Epithelial cell of esophagus (primary cell): ENCODE measurements at regions not wholly inside any gene's neighbourhood (a gene's known extent, or its start where the extent isn't known, plus 50 kb on each side); places are given as distances from the start of the nearest gene placed in this dataset.

Source experiments
- DNase-seq: peaks from one replicate; pipeline ENCODE4 v3.0.0; 2010; ENCODE audit warnings: low read depth
- H3K4me3 ChIP-seq: 2 replicates; pipeline ENCODE4 v1.5.1; 2011; ENCODE audit warnings: mild to moderate bottlenecking, low read length, control low read depth
- TF ChIP-seq, protein P1 (sequence below): IDR thresholded peaks from 2 replicates; pipeline ENCODE4 v1.5.1; 2011; ENCODE audit warnings: low read depth, mild to moderate bottlenecking, low read length, control low read depth, inconsistent platforms; ENCODE audit not compliant: insufficient read depth; ENCODE audit errors: missing control alignments

DNA sequence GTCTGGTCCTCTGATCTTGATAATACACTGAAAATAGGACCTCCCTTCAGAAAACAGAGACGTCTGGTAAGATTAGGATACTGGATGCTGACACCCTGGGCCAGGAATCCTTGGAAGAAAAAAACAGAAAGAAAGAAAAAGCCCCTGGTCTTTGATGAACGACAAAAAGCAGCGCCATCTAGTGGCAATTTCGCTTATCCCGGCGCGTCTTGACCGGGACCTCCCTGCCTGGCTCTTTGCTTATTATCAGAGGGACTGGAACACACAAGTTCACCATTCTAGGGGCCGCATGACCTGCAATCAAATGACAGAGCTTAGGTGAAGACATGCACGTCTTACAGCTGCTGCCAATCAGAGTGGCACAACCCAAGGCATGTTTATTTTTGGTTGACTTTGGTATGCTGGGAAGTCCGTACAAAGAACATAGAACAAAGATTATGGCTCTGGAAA lies 114.9 kb upstream of the NFIB start:
- peak; percentile 69 for DNase-seq
- TF ChIP-seq, protein P1, sequence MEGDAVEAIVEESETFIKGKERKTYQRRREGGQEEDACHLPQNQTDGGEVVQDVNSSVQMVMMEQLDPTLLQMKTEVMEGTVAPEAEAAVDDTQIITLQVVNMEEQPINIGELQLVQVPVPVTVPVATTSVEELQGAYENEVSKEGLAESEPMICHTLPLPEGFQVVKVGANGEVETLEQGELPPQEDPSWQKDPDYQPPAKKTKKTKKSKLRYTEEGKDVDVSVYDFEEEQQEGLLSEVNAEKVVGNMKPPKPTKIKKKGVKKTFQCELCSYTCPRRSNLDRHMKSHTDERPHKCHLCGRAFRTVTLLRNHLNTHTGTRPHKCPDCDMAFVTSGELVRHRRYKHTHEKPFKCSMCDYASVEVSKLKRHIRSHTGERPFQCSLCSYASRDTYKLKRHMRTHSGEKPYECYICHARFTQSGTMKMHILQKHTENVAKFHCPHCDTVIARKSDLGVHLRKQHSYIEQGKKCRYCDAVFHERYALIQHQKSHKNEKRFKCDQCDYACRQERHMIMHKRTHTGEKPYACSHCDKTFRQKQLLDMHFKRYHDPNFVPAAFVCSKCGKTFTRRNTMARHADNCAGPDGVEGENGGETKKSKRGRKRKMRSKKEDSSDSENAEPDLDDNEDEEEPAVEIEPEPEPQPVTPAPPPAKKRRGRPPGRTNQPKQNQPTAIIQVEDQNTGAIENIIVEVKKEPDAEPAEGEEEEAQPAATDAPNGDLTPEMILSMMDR: peak; percentile 76
- H3K4me3 ChIP-seq: no peak overlapping the region

DNA sequence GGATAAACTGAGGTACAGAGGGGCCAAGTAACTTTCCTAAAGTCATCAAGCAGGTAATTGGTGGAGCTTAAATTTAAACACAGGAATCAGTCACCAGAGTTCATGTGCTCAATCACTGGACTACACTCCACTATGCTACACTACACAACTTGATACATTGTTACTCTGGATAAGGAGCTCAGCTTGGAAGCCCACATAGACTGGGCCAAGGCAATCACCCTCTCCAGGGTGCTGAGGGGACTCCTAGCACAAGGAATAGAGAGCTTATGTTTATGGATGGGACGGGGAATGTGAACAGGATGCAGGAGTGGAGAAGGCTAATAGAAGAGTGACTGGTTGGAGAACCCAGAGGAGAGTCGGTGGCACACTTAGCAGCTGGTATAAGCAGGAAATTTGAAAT lies 113.5 kb upstream of the NFIB start:
- TF ChIP-seq, protein P1: no peak
- no peak overlapping the region for H3K4me3 ChIP-seq
- DNase-seq: no peak

DNA sequence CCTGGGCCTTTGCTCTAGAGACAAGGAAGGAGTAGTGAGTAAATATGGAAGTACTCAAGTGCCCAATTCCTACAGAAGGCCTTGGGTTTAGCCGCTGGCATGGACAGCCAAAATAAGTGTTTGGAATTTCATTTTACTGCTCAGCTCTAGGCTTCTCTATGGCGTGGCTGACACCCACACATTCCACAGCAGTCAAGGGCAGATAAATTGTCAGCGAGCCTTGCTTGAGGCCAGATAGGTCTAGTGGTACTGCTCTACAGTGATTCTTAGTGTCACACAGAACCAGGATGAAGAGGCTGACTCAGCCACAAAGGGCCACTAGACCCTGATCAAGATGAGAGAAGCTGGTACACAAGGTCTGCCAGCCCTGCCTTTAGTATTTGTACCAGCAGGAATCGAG lies 111.0 kb upstream of the NFIB start:
- no peak overlapping the region for H3K4me3 ChIP-seq
- TF ChIP-seq, protein P1: no peak
- DNase-seq: no peak

DNA sequence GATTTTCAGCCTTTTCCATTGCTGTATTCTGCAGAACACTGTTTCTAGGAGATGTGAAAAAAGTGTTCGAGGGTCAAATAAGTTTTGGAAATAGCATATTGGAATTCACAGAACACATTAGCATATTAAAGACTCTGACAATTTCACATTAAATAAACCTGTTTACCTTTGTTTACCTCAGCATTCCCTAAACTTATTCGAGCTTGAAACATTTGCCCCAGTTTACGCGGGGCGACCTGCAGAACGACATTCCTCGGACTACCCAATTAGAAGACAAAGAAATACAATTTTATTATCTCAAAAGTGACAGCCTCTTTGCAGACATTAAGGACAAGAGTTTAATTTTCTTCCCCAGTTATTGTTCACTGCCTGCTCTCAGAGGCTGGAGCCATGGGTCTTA lies 110.3 kb upstream of the NFIB start:
- no peak for DNase-seq
- TF ChIP-seq, protein P1: no peak
- no peak overlapping the region for H3K4me3 ChIP-seq

DNA sequence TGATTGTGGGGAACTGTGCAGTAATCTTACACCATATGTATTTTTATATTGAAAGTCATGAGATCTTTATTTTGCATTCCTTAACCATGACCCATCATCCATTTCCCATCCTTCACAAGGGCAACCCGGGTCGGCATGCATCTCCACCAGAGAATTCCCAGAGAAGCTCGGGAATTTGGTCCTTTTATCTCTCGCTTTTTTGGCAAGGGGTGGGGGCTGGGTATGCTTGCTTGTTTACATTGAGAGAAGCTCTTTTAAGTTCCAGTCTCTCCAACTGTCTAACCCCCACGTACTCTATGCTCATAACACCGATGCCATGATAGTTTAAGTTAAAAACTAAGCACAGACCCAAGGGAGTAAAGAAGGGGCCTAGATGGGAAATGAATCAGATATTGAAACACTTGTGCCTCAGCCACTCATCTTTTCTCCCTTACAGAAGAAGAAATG lies 109.9 kb upstream of the NFIB start:
- H3K4me3 ChIP-seq: no peak overlapping the region
- DNase-seq: peak; percentile 36
- TF ChIP-seq, protein P1: no peak

DNA sequence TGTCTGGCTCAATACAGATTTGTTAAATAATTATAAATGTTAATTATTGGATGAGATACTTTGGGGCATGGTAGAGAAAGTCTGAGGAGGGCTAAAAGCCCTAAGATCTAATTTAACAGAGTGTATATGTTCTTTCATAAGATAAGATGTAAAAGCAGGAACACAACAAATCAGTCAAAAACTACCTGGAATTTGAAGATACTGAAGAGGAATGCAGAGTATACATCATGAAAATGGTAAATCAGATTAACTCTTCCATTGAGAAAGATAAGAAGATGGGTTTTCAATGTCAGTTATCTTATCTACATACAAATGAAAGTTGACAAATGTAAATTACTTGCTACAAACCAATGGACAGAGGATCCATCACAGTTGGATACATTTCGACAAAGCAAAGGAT lies 107.3 kb upstream of the NFIB start:
- TF ChIP-seq, protein P1: no peak
- H3K4me3 ChIP-seq: no peak overlapping the region
- no peak for DNase-seq

DNA sequence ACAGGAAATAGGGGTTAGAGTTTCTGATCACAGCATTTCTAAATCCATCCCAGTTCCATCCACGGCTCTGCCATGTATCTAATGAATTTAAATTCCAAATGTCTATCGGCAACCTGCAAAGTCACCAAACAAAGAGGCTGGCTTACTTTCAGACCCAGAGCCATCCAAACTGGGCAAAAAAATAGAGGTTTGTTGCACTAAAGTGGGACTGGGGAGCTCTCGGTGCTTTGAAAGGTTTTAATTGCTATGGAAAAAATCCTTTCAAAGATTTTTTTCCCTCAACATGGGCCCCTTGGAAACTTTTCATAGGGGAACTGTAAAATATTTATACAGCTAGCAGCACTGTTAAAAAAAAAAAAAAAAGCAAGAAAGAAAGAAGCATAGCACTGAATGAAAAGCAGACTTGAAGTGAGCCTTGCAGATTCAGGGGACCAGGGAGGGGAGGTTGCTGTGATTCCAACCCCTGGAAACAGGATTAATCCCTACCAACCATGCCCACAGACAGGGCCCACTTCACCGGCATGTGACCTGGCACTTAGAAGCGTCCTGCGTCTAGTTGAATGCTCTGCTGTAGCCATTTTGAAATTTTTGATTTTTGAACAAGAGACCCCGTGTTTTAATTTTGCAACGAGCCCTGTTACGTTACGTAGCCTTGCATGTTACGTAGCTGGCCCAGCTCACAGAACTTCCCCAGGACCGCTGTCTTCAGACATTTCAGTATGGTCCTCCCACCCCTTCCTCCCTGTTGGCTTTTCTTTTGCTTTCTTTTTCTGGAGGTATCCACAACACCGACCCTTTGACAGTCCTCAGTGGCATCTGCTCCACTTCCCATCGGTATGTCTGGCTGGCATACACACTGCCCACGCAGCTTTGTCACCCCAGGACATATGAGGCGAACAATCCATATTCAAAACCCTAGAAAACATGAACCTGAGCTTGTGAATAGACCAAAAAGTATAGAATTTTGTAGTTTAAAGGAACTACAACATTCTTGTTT lies 105.3 kb upstream of the NFIB start:
- H3K4me3 ChIP-seq: no peak overlapping the region
- TF ChIP-seq, protein P1: no peak
- DNase-seq: no peak
